HG03066 (cell line): ENCODE measurements at regions not wholly inside any gene's neighbourhood (a gene's known extent, or its start where the extent isn't known, plus 50 kb on each side); places are given as distances from the start of the nearest gene placed in this dataset.

Source experiments
- ATAC-seq: cut with Tn5 transposase; IDR thresholded peaks from one replicate; pipeline ENCODE4 v1.9.1; 2021; ENCODE audit warnings: low read depth; ENCODE audit not compliant: unreplicated experiment

GRCh38 chr1:239590556-239590955, 204.2 kb downstream of the CHRM3 start:
- no peak for ATAC-seq

GRCh38 chr1:239593527-239593926, 207.2 kb downstream of the CHRM3 start:
- no peak for ATAC-seq

GRCh38 chr1:239600588-239600987, 214.2 kb downstream of the CHRM3 start:
- ATAC-seq: no peak

- no peak for ATAC-seq
Observed at GRCh38 chr1:239601108-239601507, 214.7 kb downstream of the CHRM3 start.

GRCh38 chr1:239603530-239603929, 217.2 kb downstream of the CHRM3 start:
- no peak for ATAC-seq

GRCh38 chr1:239606850-239607400, 220.6 kb downstream of the CHRM3 start:
- no peak for ATAC-seq

- no peak for ATAC-seq
Observed at GRCh38 chr1:239608469-239608868, 222.1 kb downstream of the CHRM3 start.

GRCh38 chr1:239612379-239612778, 226.0 kb downstream of the CHRM3 start:
- ATAC-seq: no peak

- no peak for ATAC-seq
Observed at GRCh38 chr1:239616673-239617072, 230.3 kb downstream of the CHRM3 start.

GRCh38 chr1:239617259-239617658, 230.9 kb downstream of the CHRM3 start:
- no peak for ATAC-seq

- no peak for ATAC-seq
Observed at GRCh38 chr1:239617731-239618130, 231.4 kb downstream of the CHRM3 start.

- ATAC-seq: no peak
Observed at GRCh38 chr1:239619190-239619589, 232.8 kb downstream of the CHRM3 start.

GRCh38 chr1:239630767-239631166, 244.4 kb downstream of the CHRM3 start:
- ATAC-seq: no peak

GRCh38 chr1:239633432-239633831, 247.1 kb downstream of the CHRM3 start:
- ATAC-seq: no peak

GRCh38 chr1:239635276-239635675, 248.9 kb downstream of the CHRM3 start:
- ATAC-seq: no peak

- no peak for ATAC-seq
Observed at GRCh38 chr1:239636347-239636746, 250.0 kb downstream of the CHRM3 start.

- no peak for ATAC-seq
Observed at GRCh38 chr1:239644604-239645003, 258.2 kb downstream of the CHRM3 start.

GRCh38 chr1:239647045-239647444, 260.7 kb downstream of the CHRM3 start:
- ATAC-seq: no peak

- no peak for ATAC-seq
Observed at GRCh38 chr1:239647964-239648632, 261.7 kb downstream of the CHRM3 start.

- no peak for ATAC-seq
Observed at GRCh38 chr1:239655023-239655422, 268.7 kb downstream of the CHRM3 start.

- ATAC-seq: no peak
Observed at GRCh38 chr1:239657291-239657690, 270.9 kb downstream of the CHRM3 start.

- ATAC-seq: no peak
Observed at GRCh38 chr1:239662950-239663349, 276.6 kb downstream of the CHRM3 start.

GRCh38 chr1:239672256-239672655, 285.9 kb downstream of the CHRM3 start:
- no peak for ATAC-seq
